Esophagus squamous epithelium (tissue), 4 donors: ENCODE measurements at regions not wholly inside any gene's neighbourhood (a gene's known extent, or its start where the extent isn't known, plus 50 kb on each side); places are given as distances from the start of the nearest gene placed in this dataset.

Source experiments
- POLR2A ChIP-seq, 4 donors: fragments of 450-650 bp; IDR thresholded peaks; one replicate each; pipeline ENCODE4 v1.6.1; 2017; ENCODE audit warnings: antibody characterized with exemption in 4 of 4, mild to moderate bottlenecking in 4 of 4, moderate library complexity in 3 of 4
- TF ChIP-seq, protein P1 (sequence below), 6 experiments: fragments of 450-650 bp in 4 of 6; fragments of 200-600 bp in 2 of 6; sonication (generic) in 2 of 6; IDR thresholded peaks; one replicate each; pipeline ENCODE4 v1.5.1; 2016 to 2019; ENCODE audit warnings: antibody characterized with exemption in 6 of 6, mild to moderate bottlenecking in 4 of 6, moderate library complexity in 4 of 6

DNA sequence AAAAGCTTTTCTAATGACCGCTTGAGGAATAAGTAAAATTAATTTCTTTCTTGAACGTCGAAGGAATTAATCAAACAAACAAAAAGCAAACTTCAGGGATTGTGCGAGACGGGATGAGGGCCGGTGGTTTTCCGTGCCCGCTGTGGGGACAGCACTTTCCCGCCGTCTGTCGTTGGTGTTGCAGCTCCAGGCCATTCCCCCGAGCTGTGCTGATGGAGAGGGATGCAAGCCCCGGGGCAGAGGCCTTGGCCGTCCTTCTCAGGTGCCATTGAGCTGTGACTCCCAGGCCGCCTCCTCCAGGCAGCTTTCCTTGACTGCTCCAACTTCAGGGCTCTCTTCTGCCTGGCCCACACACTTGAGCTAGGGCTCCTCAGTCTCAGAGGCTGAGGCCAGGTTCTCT is 109.0 kb upstream of the C14orf180 start:
- TF ChIP-seq, protein P1, sequence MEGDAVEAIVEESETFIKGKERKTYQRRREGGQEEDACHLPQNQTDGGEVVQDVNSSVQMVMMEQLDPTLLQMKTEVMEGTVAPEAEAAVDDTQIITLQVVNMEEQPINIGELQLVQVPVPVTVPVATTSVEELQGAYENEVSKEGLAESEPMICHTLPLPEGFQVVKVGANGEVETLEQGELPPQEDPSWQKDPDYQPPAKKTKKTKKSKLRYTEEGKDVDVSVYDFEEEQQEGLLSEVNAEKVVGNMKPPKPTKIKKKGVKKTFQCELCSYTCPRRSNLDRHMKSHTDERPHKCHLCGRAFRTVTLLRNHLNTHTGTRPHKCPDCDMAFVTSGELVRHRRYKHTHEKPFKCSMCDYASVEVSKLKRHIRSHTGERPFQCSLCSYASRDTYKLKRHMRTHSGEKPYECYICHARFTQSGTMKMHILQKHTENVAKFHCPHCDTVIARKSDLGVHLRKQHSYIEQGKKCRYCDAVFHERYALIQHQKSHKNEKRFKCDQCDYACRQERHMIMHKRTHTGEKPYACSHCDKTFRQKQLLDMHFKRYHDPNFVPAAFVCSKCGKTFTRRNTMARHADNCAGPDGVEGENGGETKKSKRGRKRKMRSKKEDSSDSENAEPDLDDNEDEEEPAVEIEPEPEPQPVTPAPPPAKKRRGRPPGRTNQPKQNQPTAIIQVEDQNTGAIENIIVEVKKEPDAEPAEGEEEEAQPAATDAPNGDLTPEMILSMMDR (IDR thresholded peaks at IDR 0.05): no peak
- TF ChIP-seq POLR2A (IDR thresholded peaks at IDR 0.05): no peak
